ENCODE measurements at regions not wholly inside any gene's neighbourhood (a gene's known extent, or its start where the extent isn't known, plus 50 kb on each side); places are given as distances from the start of the nearest gene placed in this dataset.
A peak's percentile ranks its signal among the peaks of the same experiment; 100 is the strongest.
"Not testable (repeated sequence)": the region's sequence is repeated elsewhere in the genome, so short reads cannot be mapped to it uniquely, and the experiment has no call there.

- not testable (repeated sequence) for DNase-seq
These were observed 57.4 kb upstream of the NUTM2D start for GRCh38 chr10:87300163-87300562.

- DNase-seq: peak; percentile 34
These were observed 56.0 kb upstream of the NUTM2D start for GRCh38 chr10:87301466-87302115.

DNA sequence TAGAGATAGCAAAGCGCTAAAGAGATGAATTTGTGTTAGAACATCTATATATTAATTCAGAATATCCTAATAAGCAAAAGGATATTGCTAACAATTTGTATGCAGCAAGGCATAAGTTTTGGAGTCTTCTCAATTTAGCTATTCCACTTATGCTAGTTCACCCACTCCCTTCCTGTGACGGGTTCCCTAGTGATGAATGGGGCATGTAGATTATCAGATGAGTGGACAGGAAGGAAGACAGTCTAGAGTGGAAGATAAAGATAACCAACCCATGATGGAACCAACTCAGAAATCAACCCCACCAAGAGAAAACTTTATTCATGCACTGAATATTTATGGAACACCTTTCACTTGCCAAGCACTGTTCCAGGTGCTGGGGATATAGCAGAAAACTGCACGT is 55.4 kb upstream of the NUTM2D start:
- DNase-seq: not testable (repeated sequence)

GRCh38 chr10:87303707-87304106 is 53.8 kb upstream of the NUTM2D start:
- DNase-seq: not testable (repeated sequence)

DNA sequence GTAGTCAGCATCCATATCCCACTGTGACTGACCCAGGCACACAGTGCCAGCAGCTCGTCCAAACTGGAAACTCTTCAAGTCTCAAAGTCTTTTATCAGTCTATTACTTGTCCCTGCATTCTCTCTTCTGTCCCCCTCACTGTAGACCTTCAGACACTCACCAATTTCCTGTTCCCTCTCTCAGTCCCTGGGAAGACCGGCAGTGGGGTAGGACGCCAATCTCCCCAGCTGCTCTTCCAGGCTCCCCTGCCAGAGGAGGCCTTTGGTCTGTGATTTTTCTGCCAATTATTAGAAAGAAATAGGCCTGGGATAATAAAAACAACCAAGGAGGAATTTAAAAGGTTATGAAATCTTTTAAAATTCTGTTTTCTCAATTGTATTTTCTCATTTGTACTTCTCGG is 50.9 kb upstream of the NUTM2D start:
- not testable (repeated sequence) for DNase-seq

Data from activated gamma-delta T cell treated with Interleukin-2 at 50 U/mL for 16 hours (primary cell).